Stimulated activated CD4-positive, alpha-beta T cell treated with anti-CD3 and anti-CD28 coated beads, Interleukin-4, amount 100 ng/mL, for 1 hour (primary cell): ENCODE measurements at regions not wholly inside any gene's neighbourhood (a gene's known extent, or its start where the extent isn't known, plus 50 kb on each side); places are given as distances from the start of the nearest gene placed in this dataset.
"Not testable (repeated sequence)": the region's sequence is repeated elsewhere in the genome, so short reads cannot be mapped to it uniquely, and the experiment has no call there.

Experiments
- DNase-seq: peaks from one replicate; pipeline ENCODE4 v3.0.0-alpha.2; 2020

GRCh38 chr15:77909182-77909940 is 168.2 kb downstream of the TBC1D2B start:
- no peak for DNase-seq

- DNase-seq, result not testable (repeated sequence)
Observed at GRCh38 chr15:77908752-77909111, 168.8 kb downstream of the TBC1D2B start.

- peak; percentile 69 for DNase-seq
Observed at GRCh38 chr15:77907824-77908751, 169.4 kb downstream of the TBC1D2B start.

- not testable (repeated sequence) for DNase-seq
Observed at GRCh38 chr15:77906062-77906990, 171.2 kb downstream of the TBC1D2B start.

GRCh38 chr15:77905301-77905920 is 172.1 kb downstream of the TBC1D2B start:
- no peak for DNase-seq

- no peak for DNase-seq
Observed at GRCh38 chr15:77904901-77905300, 172.6 kb downstream of the TBC1D2B start.

GRCh38 chr15:77904436-77904821 is 173.1 kb downstream of the TBC1D2B start:
- DNase-seq, result no peak

- not testable (repeated sequence) for DNase-seq
Observed at GRCh38 chr15:77903761-77904435, 173.6 kb downstream of the TBC1D2B start.

GRCh38 chr15:77902921-77903760 is 174.4 kb downstream of the TBC1D2B start:
- DNase-seq, result peak; percentile 24

- DNase-seq, result no peak
Observed at GRCh38 chr15:77901921-77902750, 175.4 kb downstream of the TBC1D2B start.

GRCh38 chr15:77901251-77901881 is 176.1 kb downstream of the TBC1D2B start:
- DNase-seq, result no peak

GRCh38 chr15:77900331-77900963 is 177.1 kb downstream of the TBC1D2B start:
- peak; percentile 54 for DNase-seq

GRCh38 chr15:77899776-77900175 is 177.7 kb downstream of the TBC1D2B start:
- not testable (repeated sequence) for DNase-seq

- no peak for DNase-seq
Observed at GRCh38 chr15:77898811-77899730, 178.4 kb downstream of the TBC1D2B start.

GRCh38 chr15:77897896-77898406 is 179.6 kb downstream of the TBC1D2B start:
- DNase-seq, result no peak

- not testable (repeated sequence) for DNase-seq
Observed at GRCh38 chr15:77897113-77897895, 180.2 kb downstream of the TBC1D2B start.
